ENCODE measurements at regions not wholly inside any gene's neighbourhood (a gene's known extent, or its start where the extent isn't known, plus 50 kb on each side); places are given as distances from the start of the nearest gene placed in this dataset.
"Not testable (repeated sequence)": the region's sequence is repeated elsewhere in the genome, so short reads cannot be mapped to it uniquely, and the experiment has no call there.

DNA sequence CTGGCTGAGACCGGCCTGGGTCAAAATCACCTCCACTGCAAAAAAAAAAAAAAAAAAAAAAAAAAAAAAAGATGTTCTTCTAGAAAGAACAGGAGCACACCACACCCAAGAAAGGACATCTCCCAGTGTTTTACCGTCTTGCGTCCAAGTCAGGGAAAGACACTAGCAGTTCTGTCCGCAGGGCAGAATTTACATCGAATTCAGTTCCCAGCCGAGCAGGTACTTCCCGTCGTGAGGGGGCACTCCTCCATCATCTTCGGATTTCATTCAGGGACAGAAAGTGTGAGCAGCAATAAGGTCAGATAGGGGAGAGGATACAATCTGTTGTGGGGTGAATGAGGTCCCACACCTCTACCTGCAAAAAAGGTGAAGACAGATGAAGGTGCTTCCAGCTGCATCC lies 574.7 kb downstream of the KCNJ18 start:
- no peaks in the 10 kb centered on the region for H3K4me1 Mint-ChIP-seq
- no peak overlapping the region for H3K27ac Mint-ChIP-seq
- H3K9me3 Mint-ChIP-seq: no peaks in the 10 kb centered on the region
- H3K27me3 Mint-ChIP-seq: no peaks in the 10 kb centered on the region
- H3K36me3 Mint-ChIP-seq: no peaks in the 10 kb centered on the region
- DNase-seq: no peak
- no peak overlapping the region for H3K4me3 Mint-ChIP-seq

DNA sequence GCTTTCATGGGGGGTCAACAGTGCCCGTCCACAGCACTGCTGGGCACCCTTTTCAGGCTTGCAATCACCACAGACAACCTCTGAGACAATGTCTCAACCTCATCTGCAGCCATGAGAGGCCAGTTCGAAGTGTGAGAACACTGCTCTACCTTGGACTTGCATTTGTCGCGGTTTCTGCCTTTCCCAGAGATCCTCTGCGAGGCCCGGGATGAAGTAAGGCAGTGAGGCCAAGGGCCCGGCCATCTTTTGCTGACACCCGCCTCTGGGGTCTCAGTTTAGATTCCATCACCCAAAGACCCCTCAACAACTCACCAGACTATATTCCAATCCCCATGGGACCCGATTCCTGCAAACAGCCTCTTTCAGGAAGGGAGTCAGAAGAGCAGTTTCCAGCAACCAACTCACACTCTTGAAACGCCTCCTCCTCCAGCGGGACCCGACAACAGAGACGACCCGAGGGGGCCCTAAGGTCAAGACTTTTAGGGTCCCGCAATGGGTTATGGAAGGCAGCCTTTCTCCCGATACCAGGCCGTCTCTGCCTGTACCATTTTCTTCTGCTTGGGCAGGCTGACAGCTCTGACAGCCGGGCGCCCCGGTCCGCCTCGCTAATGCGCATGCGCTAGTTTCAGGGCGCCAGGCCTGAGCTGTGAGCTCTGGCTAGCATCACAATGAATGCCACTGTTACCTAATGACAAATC lies 576.0 kb downstream of the KCNJ18 start:
- H3K27me3 Mint-ChIP-seq: no peaks in the 10 kb centered on the region
- H3K4me1 Mint-ChIP-seq: no peaks in the 10 kb centered on the region
- no peaks in the 10 kb centered on the region for H3K36me3 Mint-ChIP-seq
- no peak overlapping the region for H3K27ac Mint-ChIP-seq
- no peaks in the 10 kb centered on the region for H3K9me3 Mint-ChIP-seq
- no peak overlapping the region for H3K4me3 Mint-ChIP-seq
- no peak for DNase-seq

GRCh38 chr17:22268912-22269220 lies 576.5 kb downstream of the KCNJ18 start:
- no peaks in the 10 kb centered on the region for H3K4me1 Mint-ChIP-seq
- no peaks in the 10 kb centered on the region for H3K27me3 Mint-ChIP-seq
- H3K9me3 Mint-ChIP-seq: no peaks in the 10 kb centered on the region
- H3K4me3 Mint-ChIP-seq: no peak overlapping the region
- no peaks in the 10 kb centered on the region for H3K36me3 Mint-ChIP-seq
- no peak for DNase-seq
- H3K27ac Mint-ChIP-seq: no peak overlapping the region

- Mint-ChIP-seq H3K4me1 (no peaks in the 10 kb centered on the region), H3K9me3 (no peaks in the 10 kb centered on the region), H3K36me3 (no peaks in the 10 kb centered on the region), H3K27ac (no peak overlapping the region), H3K27me3 (no peaks in the 10 kb centered on the region), H3K4me3 (no peak overlapping the region)
- no peak for DNase-seq
Observed at GRCh38 chr17:22270381-22270780, 578.1 kb downstream of the KCNJ18 start.

GRCh38 chr17:22270809-22271208 lies 578.5 kb downstream of the KCNJ18 start:
- not testable (repeated sequence) for H3K27me3 Mint-ChIP-seq, H3K27ac Mint-ChIP-seq, DNase-seq, H3K4me1 Mint-ChIP-seq, H3K4me3 Mint-ChIP-seq, H3K36me3 Mint-ChIP-seq, H3K9me3 Mint-ChIP-seq

- Mint-ChIP-seq H3K9me3 (peaks cover 2% of the 10 kb centered on the region), H3K4me1 (no peaks in the 10 kb centered on the region), H3K4me3 (no peak overlapping the region), H3K36me3 (no peaks in the 10 kb centered on the region), H3K27ac (no peak overlapping the region), H3K27me3 (no peaks in the 10 kb centered on the region)
- no peak for DNase-seq
Observed at GRCh38 chr17:22272363-22273146, 580.2 kb downstream of the KCNJ18 start.

- Mint-ChIP-seq H3K27ac (no peak overlapping the region), H3K36me3 (no peaks in the 10 kb centered on the region), H3K4me1 (no peaks in the 10 kb centered on the region), H3K27me3 (no peaks in the 10 kb centered on the region), H3K9me3 (peaks cover 2% of the 10 kb centered on the region), H3K4me3 (no peak overlapping the region)
- no peak for DNase-seq
Observed at GRCh38 chr17:22273308-22273707, 581.0 kb downstream of the KCNJ18 start.

GRCh38 chr17:22277595-22277994 lies 585.3 kb downstream of the KCNJ18 start:
- Mint-ChIP-seq H3K4me3 (no peak overlapping the region), H3K4me1 (no peaks in the 10 kb centered on the region), H3K9me3 (peaks cover 2% of the 10 kb centered on the region), H3K36me3 (no peaks in the 10 kb centered on the region), H3K27ac (no peak overlapping the region), H3K27me3 (no peaks in the 10 kb centered on the region)
- no peak for DNase-seq

- Mint-ChIP-seq H3K9me3 (peaks cover 2% of the 10 kb centered on the region), H3K27me3 (no peaks in the 10 kb centered on the region), H3K4me1 (no peaks in the 10 kb centered on the region), H3K4me3 (no peak overlapping the region), H3K27ac (no peak overlapping the region), H3K36me3 (no peaks in the 10 kb centered on the region)
- no peak for DNase-seq
Observed at GRCh38 chr17:22278302-22279275, 586.3 kb downstream of the KCNJ18 start.

DNA sequence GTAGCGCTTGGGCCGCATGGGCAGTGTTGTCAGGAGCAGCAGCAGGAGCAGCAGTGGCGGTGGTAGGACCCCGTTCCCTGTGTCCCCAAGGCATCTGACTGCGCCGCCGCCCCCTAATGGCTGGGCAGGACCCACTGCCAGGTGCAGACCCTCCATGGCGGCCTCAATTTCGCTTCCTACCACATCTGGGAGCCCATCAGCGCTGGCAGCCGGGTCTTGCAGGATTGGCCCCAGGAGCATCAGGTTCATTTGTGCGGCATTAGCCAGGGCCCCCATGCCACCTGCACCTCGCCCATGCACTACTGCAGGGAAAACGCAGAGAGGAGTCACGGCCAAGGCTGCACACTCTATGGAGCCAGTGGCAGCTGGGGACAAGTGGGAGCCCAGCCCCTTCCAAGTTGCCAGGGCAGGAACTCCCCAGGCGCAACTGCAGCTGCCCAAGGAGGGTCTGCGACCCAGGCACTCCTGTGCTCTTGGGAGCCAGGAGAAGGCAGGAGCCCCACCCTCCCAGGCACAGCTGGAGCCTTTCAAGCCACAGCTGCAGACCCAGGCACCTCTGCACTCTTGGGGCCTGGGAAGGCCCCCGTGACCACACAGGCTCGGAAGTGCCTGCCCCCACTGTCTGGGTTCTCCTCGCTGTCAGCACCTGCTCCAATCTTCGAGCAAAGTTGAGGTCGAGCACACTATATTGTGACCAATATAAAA lies 594.2 kb downstream of the KCNJ18 start:
- no peak for DNase-seq
- Mint-ChIP-seq H3K4me3 (no peak overlapping the region), H3K27me3 (no peaks in the 10 kb centered on the region), H3K4me1 (no peaks in the 10 kb centered on the region), H3K27ac (no peak overlapping the region), H3K9me3 (no peaks in the 10 kb centered on the region), H3K36me3 (no peaks in the 10 kb centered on the region)

DNA sequence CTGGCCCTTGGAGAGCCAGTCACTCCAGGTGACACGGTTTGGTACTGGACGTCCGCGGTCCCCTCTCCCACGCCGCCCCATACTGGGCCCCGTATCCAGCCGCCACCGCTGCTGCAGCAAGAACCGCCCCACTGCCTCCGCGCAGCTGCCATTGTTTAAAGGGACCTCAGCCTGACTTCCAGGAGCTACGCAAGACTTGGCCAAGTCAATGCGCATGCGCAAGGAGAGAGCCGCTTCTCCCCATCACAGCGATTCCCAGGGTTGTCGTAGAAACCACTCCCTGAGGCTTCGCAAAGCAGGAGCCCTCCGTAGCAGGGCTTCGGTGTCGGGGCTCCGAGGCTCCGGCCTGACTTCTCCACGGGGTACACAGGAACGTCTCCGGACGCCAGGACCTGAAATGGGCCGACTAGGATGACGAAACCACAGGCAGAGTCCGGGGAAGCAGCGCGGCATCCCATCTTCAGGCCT lies 606.2 kb downstream of the KCNJ18 start:
- H3K4me1 Mint-ChIP-seq, DNase-seq, H3K36me3 Mint-ChIP-seq, H3K4me3 Mint-ChIP-seq, H3K27ac Mint-ChIP-seq, H3K27me3 Mint-ChIP-seq, H3K9me3 Mint-ChIP-seq: not testable (repeated sequence)

DNA sequence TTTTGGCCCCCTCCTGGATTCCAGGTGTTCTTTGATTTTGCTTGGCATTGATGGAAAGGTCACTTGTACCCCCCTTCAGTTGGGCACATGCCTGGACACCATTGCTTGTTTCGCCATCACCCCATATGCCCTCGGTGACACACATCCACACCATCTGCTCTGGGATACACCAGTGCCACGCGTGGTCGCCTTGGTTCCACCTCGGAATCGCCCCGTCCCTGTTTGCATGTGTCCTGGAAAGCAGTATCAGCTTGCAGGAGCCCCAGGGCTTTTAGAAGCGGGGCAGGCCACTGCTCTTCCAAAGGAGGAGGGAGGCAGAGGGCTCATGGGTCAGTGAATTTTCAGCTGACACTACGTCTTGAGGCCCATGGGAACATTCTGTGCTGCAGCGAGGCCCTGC lies 607.9 kb downstream of the KCNJ18 start:
- no peak for DNase-seq
- Mint-ChIP-seq H3K4me3 (no peak overlapping the region), H3K4me1 (no peaks in the 10 kb centered on the region), H3K9me3 (peaks cover 9% of the 10 kb centered on the region), H3K27ac (no peak overlapping the region), H3K27me3 (no peaks in the 10 kb centered on the region), H3K36me3 (no peaks in the 10 kb centered on the region)

- Mint-ChIP-seq H3K9me3 (peaks cover 9% of the 10 kb centered on the region), H3K4me1 (no peaks in the 10 kb centered on the region), H3K4me3 (no peak overlapping the region), H3K27me3 (no peaks in the 10 kb centered on the region), H3K36me3 (no peaks in the 10 kb centered on the region), H3K27ac (no peak overlapping the region)
- no peak for DNase-seq
Observed at GRCh38 chr17:22300731-22301352, 608.5 kb downstream of the KCNJ18 start.

DNA sequence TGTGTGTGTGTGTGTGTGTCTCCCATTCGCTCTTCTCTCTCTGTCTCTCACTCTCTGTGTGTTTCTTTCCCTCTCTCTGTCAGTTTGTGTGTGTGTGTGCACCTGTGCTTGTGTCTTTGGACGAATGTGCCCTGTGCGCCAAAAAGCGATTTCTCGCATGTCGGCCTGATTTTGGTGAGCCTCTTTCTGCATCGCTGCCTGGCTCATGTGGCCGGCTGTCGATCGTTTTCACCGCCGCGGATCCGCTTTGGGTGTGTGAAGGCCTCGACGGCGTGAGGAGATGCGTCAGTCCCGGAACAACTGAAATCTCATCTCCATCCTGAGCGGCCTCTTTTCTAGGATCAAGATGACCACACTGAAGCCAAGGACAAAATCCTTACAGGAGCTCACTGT lies 609.0 kb downstream of the KCNJ18 start:
- Mint-ChIP-seq H3K4me1 (no peaks in the 10 kb centered on the region), H3K27ac (no peak overlapping the region), H3K9me3 (peaks cover 8% of the 10 kb centered on the region), H3K4me3 (no peak overlapping the region), H3K36me3 (no peaks in the 10 kb centered on the region), H3K27me3 (no peaks in the 10 kb centered on the region)
- DNase-seq: no peak
